Activated CD8-positive, alpha-beta T cell treated with anti-CD3 and anti-CD28 coated beads for 36 hours (primary cell): ENCODE measurements at regions not wholly inside any gene's neighbourhood (a gene's known extent, or its start where the extent isn't known, plus 50 kb on each side); places are given as distances from the start of the nearest gene placed in this dataset.

ENCODE experiments used
- ATAC-seq: fragments of 200-7000 bp; cut with Tn5 transposase; one replicate; pipeline ENCODE4 v1.10.0; 2021; ENCODE audit warnings: mild to moderate bottlenecking, moderate library complexity
- CTCF ChIA-PET: fragments of 350-600 bp; sonication (Branson Sonifier 250); formaldehyde crosslinking; loops from one replicate; lab custom pipeline; 2021; ENCODE audit warnings: antibody characterized with exemption; lab: Charles Lee
- POLR2A ChIA-PET: fragments of 350-600 bp; sonication (Branson Sonifier 250); formaldehyde crosslinking; loops from one replicate; lab custom pipeline; 2021; ENCODE audit warnings: antibody characterized with exemption; lab: Charles Lee
- DNase-seq: peaks from one replicate; pipeline ENCODE4 v3.0.0-alpha.2; 2020
- H3K27ac Mint-ChIP-seq: one replicate; pipeline ENCODE4 v1.8.0; 2021; ENCODE audit warnings: mild to moderate bottlenecking, mixed read lengths
- H3K27me3 Mint-ChIP-seq: one replicate; pipeline ENCODE4 v1.8.0; 2021; ENCODE audit warnings: mixed read lengths
- H3K36me3 Mint-ChIP-seq: one replicate; pipeline ENCODE4 v1.8.0; 2021; ENCODE audit warnings: low read depth, mixed read lengths
- H3K4me1 Mint-ChIP-seq: one replicate; pipeline ENCODE4 v1.8.0; 2021; ENCODE audit warnings: low read depth, mixed read lengths
- H3K4me3 Mint-ChIP-seq: one replicate; pipeline ENCODE4 v1.8.0; 2021; ENCODE audit warnings: mild to moderate bottlenecking, moderate library complexity, mixed read lengths
- H3K9me3 Mint-ChIP-seq: one replicate; pipeline ENCODE4 v1.8.0; 2021; ENCODE audit warnings: mixed read lengths
- CTCF ChIP-seq: fragments of 200-600 bp; IDR thresholded peaks from one replicate; pipeline ENCODE4 v1.8.0; 2022; ENCODE audit warnings: antibody characterized with exemption, mild to moderate bottlenecking
- intact Hi-C: fragments of 100-400 bp; cut with micrococcal nuclease; formaldehyde crosslinking; loops from one replicate; pipeline ENCODE4 v1.10.0; 2022

DNA sequence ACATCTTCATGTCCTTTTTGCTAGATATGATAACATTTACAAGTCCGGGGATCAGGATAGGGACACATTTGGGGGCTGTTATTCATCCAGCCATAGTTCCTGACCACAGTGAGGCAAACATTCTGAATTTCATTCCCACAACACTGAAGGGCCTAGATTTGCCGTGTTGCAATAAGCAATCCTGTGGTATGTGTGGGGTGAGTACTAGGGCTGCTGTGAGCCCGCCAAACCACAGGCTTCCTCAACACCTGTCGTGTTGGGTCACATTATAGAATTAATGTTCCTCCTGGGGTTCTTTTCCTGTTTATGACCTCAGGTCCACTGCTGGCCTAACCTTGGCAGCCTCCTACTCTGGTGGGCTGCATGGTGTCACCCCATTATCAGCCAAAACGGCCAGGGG is 119.2 kb downstream of the TBC1D30 start:
- CTCF ChIA-PET = no interaction called here
- ATAC-seq = no peak
- H3K9me3 Mint-ChIP-seq = no peaks in the 10 kb centered on the region

DNA sequence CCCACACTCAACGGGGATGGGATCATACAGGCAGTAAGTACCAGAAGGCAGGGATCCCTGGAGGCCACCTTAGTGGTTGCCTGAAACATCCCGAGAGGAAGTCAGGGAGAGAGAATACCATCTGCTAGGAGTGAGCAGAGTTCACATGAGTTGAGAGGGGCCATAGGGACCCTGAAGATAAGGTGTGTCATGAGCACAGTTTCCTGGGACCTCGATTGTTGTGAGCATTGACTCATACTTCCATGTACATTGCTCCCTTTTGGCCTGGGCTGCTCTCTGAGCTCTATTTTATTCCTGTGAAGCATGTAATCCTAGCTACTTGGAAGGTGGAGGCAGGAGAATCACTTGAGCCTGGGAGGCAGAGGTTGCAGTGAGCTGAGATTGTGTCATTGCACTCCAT is 120.5 kb downstream of the TBC1D30 start:
- ATAC-seq (no peak), DNase-seq (no peak)
- intact Hi-C loops = no loop called here
- H3K4me3 Mint-ChIP-seq = no peak overlapping the region
- no peak for TF ChIP-seq CTCF
- no peaks in the 10 kb centered on the region for H3K9me3 Mint-ChIP-seq
- H3K27me3 Mint-ChIP-seq = peaks cover 14% of the 10 kb centered on the region
- H3K27ac Mint-ChIP-seq = no peak overlapping the region
- CTCF ChIA-PET = no interaction called here
- no peaks in the 10 kb centered on the region for H3K4me1 Mint-ChIP-seq
- POLR2A ChIA-PET = no interaction called here
- H3K36me3 Mint-ChIP-seq = no peaks in the 10 kb centered on the region

More for the DNA sequence above, 119.2 kb downstream of the TBC1D30 start:
- Mint-ChIP-seq H3K27ac (no peak overlapping the region), H3K4me3 (no peak overlapping the region), H3K36me3 (no peaks in the 10 kb centered on the region), H3K4me1 (no peaks in the 10 kb centered on the region), H3K27me3 (peaks cover 12% of the 10 kb centered on the region)
- no peak for TF ChIP-seq CTCF
- intact Hi-C loops = no loop called here
- no peak for DNase-seq
- POLR2A ChIA-PET = no interaction called here

DNA sequence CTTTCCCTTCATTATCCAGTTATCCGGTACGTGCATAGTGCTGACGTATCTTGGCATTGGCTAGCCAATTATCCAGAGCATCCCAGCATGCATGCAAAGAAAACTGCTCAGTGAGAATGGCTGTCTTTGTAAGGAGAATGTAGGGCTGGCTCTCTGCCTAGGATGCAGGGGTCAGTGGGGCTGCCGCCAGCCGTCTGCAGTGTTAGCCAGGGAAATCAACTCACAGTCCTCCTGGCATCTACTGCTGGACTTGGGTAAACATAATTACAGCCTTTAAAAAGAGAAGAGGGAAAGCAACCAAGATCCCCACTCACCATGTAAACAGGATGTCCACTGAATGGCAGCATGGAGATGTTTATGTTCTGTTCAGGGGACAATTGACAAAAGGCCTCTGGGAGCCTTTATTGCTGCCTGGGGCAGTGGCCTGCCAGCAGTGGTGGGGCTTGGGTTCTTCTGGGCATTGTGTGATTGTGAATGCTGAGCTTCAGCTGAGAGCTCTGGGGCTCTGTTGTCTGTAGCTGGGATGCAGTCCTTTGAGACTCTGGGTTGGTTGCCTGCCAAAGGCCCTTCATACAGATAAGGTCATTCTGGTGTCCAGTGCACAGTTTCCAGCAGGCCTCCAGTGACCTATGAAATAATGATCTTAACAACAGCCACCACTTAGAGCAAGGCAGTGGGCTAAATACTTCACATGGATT is 121.8 kb downstream of the TBC1D30 start:
- H3K27ac Mint-ChIP-seq = no peak overlapping the region
- DNase-seq (no peak), ATAC-seq (no peak)
- H3K4me1 Mint-ChIP-seq = no peaks in the 10 kb centered on the region
- peaks cover 16% of the 10 kb centered on the region for H3K27me3 Mint-ChIP-seq
- H3K36me3 Mint-ChIP-seq = no peaks in the 10 kb centered on the region
- no peak overlapping the region for H3K4me3 Mint-ChIP-seq
- CTCF ChIA-PET = no interaction called here
- TF ChIP-seq CTCF = no peak
- intact Hi-C loops = no loop called here
- POLR2A ChIA-PET = no interaction called here
- no peaks in the 10 kb centered on the region for H3K9me3 Mint-ChIP-seq

GRCh38 chr12:64950711-64951298 is 126.4 kb downstream of the TBC1D30 start:
- Mint-ChIP-seq H3K4me3 (no peak overlapping the region), H3K27ac (no peak overlapping the region), H3K4me1 (no peaks in the 10 kb centered on the region), H3K9me3 (no peaks in the 10 kb centered on the region), H3K27me3 (peaks cover 16% of the 10 kb centered on the region), H3K36me3 (no peaks in the 10 kb centered on the region)
- no peak for ATAC-seq
- TF ChIP-seq CTCF = no peak
- POLR2A ChIA-PET = no interaction called here
- intact Hi-C loops = no loop called here
- CTCF ChIA-PET = interaction anchor here (1.3 to 1.6 kb wide), 2 partner anchors 8 to 155 kb away, joined by 3 read pairs; no protein-coding TSS in a partner anchor
- no peak for DNase-seq

GRCh38 chr12:64951944-64952343 is 127.5 kb downstream of the TBC1D30 start:
- H3K9me3 Mint-ChIP-seq = no peaks in the 10 kb centered on the region
- no peak overlapping the region for H3K4me3 Mint-ChIP-seq
- no peaks in the 10 kb centered on the region for H3K4me1 Mint-ChIP-seq
- H3K27me3 Mint-ChIP-seq = peaks cover 19% of the 10 kb centered on the region
- no peak overlapping the region for H3K27ac Mint-ChIP-seq
- ChIA-PET CTCF (interaction anchor here (1.3 to 1.6 kb wide), 2 partner anchors 9 to 156 kb away, joined by 3 read pairs; no protein-coding TSS in a partner anchor), POLR2A (no interaction called here)
- ATAC-seq (no peak), DNase-seq (no peak)
- TF ChIP-seq CTCF = no peak
- intact Hi-C loops = no loop called here
- H3K36me3 Mint-ChIP-seq = no peaks in the 10 kb centered on the region
